Liver (tissue), 8 donors: ENCODE measurements at regions not wholly inside any gene's neighbourhood (a gene's known extent, or its start where the extent isn't known, plus 50 kb on each side); places are given as distances from the start of the nearest gene placed in this dataset.

Source experiments
- DNase-seq: peaks from one replicate; pipeline ENCODE4 v3.0.0-alpha.2; 2017; ENCODE audit warnings: low spot score
- H3K27ac ChIP-seq, 2 donors: one replicate each; pipeline ENCODE4 v1.7.0; 2013; ENCODE audit warnings: inconsistent platforms in 2 of 2, low read length in 2 of 2, control low read depth in 1 of 2, low read depth in 1 of 2, mild to moderate bottlenecking in 1 of 2
- H3K27me3 ChIP-seq, 4 donors: one replicate each; pipeline versions ENCODE4 v1.6.1 to v1.7.0; 2013; ENCODE audit warnings: low read length in 3 of 4, inconsistent platforms in 1 of 4, mild to moderate bottlenecking in 1 of 4, moderate library complexity in 1 of 4; ENCODE audit not compliant: control insufficient read depth in 4 of 4, insufficient read depth in 4 of 4
- H3K36me3 ChIP-seq, 4 donors: one replicate each; pipeline versions ENCODE4 v1.6.1 to v1.7.0; 2013; ENCODE audit warnings: low read length in 3 of 4, mild to moderate bottlenecking in 3 of 4, low read depth in 1 of 4, moderate library complexity in 1 of 4; ENCODE audit not compliant: control insufficient read depth in 4 of 4, insufficient read depth in 3 of 4
- H3K4me1 ChIP-seq, 4 donors: one replicate each; pipeline versions ENCODE4 v1.6.1 to v1.7.0; 2013; ENCODE audit warnings: low read length in 3 of 4, mild to moderate bottlenecking in 3 of 4, moderate library complexity in 1 of 4; ENCODE audit not compliant: control insufficient read depth in 4 of 4, insufficient read depth in 4 of 4
- H3K4me3 ChIP-seq, 3 donors: one replicate each; pipeline versions ENCODE4 v1.6.1 to v1.7.0; 2013; ENCODE audit warnings: low read length in 3 of 3, control low read depth in 1 of 3, low read depth in 1 of 3, mild to moderate bottlenecking in 1 of 3
- H3K9ac ChIP-seq, 2 donors: one replicate each; pipeline ENCODE4 v1.7.0; 2013; ENCODE audit warnings: low read length in 2 of 2, mild to moderate bottlenecking in 2 of 2, moderate library complexity in 2 of 2, control low read depth in 1 of 2, low read depth in 1 of 2
- H3K9me3 ChIP-seq, 4 donors: one replicate each; pipeline versions ENCODE4 v1.6.1 to v1.7.0; 2013; ENCODE audit warnings: low read length in 3 of 4; ENCODE audit not compliant: control insufficient read depth in 4 of 4
- EGR1 ChIP-seq, 2 donors: IDR thresholded peaks; 2 replicates each; pipeline ENCODE4 v1.6.1; 2016 to 2018; ENCODE audit warnings: antibody characterized with exemption in 2 of 2, low read depth in 2 of 2
- FOXA1 ChIP-seq: IDR thresholded peaks from 2 replicates; pipeline ENCODE4 v1.6.1; 2016; ENCODE audit warnings: antibody characterized with exemption
- FOXA2 ChIP-seq: IDR thresholded peaks from 2 replicates; pipeline ENCODE4 v1.6.1; 2016; ENCODE audit warnings: antibody characterized with exemption
- GABPA ChIP-seq, 2 donors: IDR thresholded peaks in 1 of 2; conservative IDR thresholded peaks in 1 of 2; 2 replicates each; pipeline ENCODE4 v1.6.1; 2016; ENCODE audit warnings: antibody characterized with exemption in 2 of 2, mild to moderate bottlenecking in 1 of 2, moderate library complexity in 1 of 2
- HNF4A ChIP-seq, 2 donors: conservative IDR thresholded peaks; 2 replicates each; pipeline ENCODE4 v1.6.1; 2016; ENCODE audit warnings: antibody characterized with exemption in 2 of 2, mild to moderate bottlenecking in 2 of 2
- HNF4G ChIP-seq: IDR thresholded peaks from 2 replicates; pipeline ENCODE4 v1.6.1; 2016; ENCODE audit warnings: antibody characterized with exemption
- JUND ChIP-seq, 2 donors: IDR thresholded peaks; 2 replicates each; pipeline ENCODE4 v1.6.1; 2016; ENCODE audit warnings: antibody characterized with exemption in 2 of 2
- NR2F2 ChIP-seq: IDR thresholded peaks from 2 replicates; pipeline ENCODE4 v1.6.1; 2016; ENCODE audit warnings: antibody characterized with exemption
- RAD21 ChIP-seq, 2 donors: IDR thresholded peaks; 2 replicates each; pipeline ENCODE4 v1.6.1; 2016; ENCODE audit warnings: antibody characterized with exemption in 2 of 2, mild to moderate bottlenecking in 2 of 2
- RXRA ChIP-seq, 2 donors: IDR thresholded peaks; 2 replicates each; pipeline ENCODE4 v1.6.1; 2017 to 2018; ENCODE audit warnings: antibody characterized with exemption in 2 of 2, mild to moderate bottlenecking in 1 of 2
- SP1 ChIP-seq: IDR thresholded peaks from 2 replicates; pipeline ENCODE4 v1.6.1; 2018; ENCODE audit warnings: antibody characterized with exemption, mild to moderate bottlenecking
- TAF1 ChIP-seq: conservative IDR thresholded peaks from 2 replicates; pipeline ENCODE4 v1.6.1; 2016; ENCODE audit warnings: antibody characterized with exemption, mild to moderate bottlenecking
- YY1 ChIP-seq: IDR thresholded peaks from 2 replicates; pipeline ENCODE4 v1.6.1; 2016; ENCODE audit warnings: antibody characterized with exemption, mild to moderate bottlenecking
- WGBS: extraction: QIAGEN DNeasy Blood & Tissue Kit; methylation state at CpG from one replicate; pipeline ENCODE4 v1.1.7; 2013; 5-methylcytosine and 5-hydroxymethylcytosine counted together
- TF ChIP-seq, protein P1 (sequence below): IDR thresholded peaks from 2 replicates; pipeline ENCODE4 v1.6.1; 2016; ENCODE audit warnings: antibody characterized with exemption
- TF ChIP-seq, protein P2 (sequence below): IDR thresholded peaks from 2 replicates; pipeline ENCODE4 v1.6.1; 2016; ENCODE audit warnings: antibody characterized with exemption
- TF ChIP-seq, protein P3 (sequence below): IDR thresholded peaks from 2 replicates; pipeline ENCODE4 v1.6.1; 2016; ENCODE audit warnings: antibody characterized with exemption
- TF ChIP-seq, protein P4 (sequence below): fragments of 150-350 bp; IDR thresholded peaks from 2 replicates; pipeline ENCODE4 v1.5.1; 2017; ENCODE audit warnings: improper control_type of control experiment, low read depth, low read length; ENCODE audit not compliant: missing input control
- donor health status: healthy.
- donor health status: healthy.
- donor health status: healthy.
- donor health status: healthy.
- donor health status: healthy.

DNA sequence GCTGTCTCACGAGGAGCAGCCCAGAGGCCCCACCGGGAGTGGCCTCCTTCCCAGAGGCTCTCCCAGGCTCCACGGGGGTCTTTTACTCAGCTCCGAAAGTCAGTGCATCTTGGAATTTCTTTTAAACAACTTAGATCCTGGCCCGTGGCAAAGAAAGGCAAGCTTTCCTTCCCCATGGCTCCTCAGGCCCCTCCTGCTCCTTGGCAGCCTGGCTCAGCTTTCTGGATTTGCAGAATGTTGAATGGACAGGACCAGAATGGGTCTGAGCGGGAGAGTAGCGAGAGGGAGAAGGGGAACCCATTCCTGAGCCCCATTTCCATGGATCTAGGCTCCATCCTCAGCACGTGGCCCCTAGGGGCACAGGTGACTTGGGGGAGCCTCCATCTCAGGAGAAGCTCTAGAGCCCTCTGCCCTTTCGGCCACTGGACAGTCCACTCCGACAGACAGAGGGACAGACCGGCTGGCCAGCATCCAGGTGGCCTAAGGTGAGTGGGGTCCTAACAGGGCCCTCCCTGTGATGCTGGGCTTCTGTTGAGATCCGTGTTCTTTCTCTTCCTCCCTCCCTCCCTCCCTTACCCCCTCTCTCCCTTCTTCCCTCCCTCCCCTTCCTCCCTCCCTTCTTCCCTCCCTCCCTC, 173.9 kb upstream of the PPP1R26 start:
- Histone ChIP-seq H3K9me3 (no peaks in the 10 kb centered on the region), H3K27ac (no peak overlapping the region), H3K27me3 (peaks cover 0 to 10% (median under 1%) of the 10 kb centered on the region in 4 donors), H3K36me3 (no peaks in the 10 kb centered on the region), H3K4me3 (no peak overlapping the region), H3K4me1 (no peaks in the 10 kb centered on the region), H3K9ac (no peak overlapping the region)
- TF ChIP-seq FOXA1 (no peak), GABPA (IDR thresholded peaks at IDR 0.05 in 1 of 2, conservative IDR thresholded peaks at IDR 0.05 in 1 of 2) (no peak), HNF4G (no peak), NR2F2 (no peak)
- TF ChIP-seq, protein P1, sequence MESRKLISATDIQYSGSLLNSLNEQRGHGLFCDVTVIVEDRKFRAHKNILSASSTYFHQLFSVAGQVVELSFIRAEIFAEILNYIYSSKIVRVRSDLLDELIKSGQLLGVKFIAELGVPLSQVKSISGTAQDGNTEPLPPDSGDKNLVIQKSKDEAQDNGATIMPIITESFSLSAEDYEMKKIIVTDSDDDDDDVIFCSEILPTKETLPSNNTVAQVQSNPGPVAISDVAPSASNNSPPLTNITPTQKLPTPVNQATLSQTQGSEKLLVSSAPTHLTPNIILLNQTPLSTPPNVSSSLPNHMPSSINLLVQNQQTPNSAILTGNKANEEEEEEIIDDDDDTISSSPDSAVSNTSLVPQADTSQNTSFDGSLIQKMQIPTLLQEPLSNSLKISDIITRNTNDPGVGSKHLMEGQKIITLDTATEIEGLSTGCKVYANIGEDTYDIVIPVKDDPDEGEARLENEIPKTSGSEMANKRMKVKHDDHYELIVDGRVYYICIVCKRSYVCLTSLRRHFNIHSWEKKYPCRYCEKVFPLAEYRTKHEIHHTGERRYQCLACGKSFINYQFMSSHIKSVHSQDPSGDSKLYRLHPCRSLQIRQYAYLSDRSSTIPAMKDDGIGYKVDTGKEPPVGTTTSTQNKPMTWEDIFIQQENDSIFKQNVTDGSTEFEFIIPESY = no peak
- no peak for DNase-seq
- WGBS = 66% methylated on average over 12 of the region's 12 CpGs

DNA sequence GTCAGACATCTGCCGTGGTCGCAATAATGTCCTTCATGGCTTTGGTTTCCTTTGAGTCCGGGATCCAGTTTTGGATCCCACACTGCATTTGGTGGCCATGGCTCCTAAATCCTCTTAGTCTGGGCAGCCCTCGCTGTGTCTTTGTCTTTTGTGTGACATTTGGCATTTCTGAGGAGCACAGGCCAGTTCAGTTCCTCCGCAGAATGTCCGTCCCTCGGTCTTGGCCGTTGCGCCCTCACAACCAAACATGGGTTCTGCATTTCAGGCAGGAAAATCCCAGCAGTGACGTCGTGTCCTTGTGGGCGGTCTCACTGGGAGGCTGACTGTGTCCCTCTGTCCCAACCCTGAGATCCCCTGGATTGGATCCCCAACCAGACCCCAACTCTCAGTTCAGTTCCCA, 172.9 kb upstream of the PPP1R26 start:
- H3K4me3 ChIP-seq = no peak overlapping the region
- no peak for DNase-seq
- no peak overlapping the region for H3K27ac ChIP-seq
- H3K27me3 ChIP-seq = peaks cover 0 to 10% (median 0%) of the 10 kb centered on the region in 4 donors
- no peak overlapping the region for H3K9ac ChIP-seq
- TF ChIP-seq, protein P2, sequence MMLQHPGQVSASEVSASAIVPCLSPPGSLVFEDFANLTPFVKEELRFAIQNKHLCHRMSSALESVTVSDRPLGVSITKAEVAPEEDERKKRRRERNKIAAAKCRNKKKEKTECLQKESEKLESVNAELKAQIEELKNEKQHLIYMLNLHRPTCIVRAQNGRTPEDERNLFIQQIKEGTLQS = no peak
- TF ChIP-seq JUND (IDR thresholded peaks at IDR 0.05) = no peak
- no peak for TF ChIP-seq RAD21 (IDR thresholded peaks at IDR 0.05)
- TF ChIP-seq FOXA1 = no peak
- no peak for TF ChIP-seq HNF4G
- no peak for TF ChIP-seq SP1
- TF ChIP-seq HNF4A (conservative IDR thresholded peaks at IDR 0.05) = no peak
- TF ChIP-seq, protein P3, sequence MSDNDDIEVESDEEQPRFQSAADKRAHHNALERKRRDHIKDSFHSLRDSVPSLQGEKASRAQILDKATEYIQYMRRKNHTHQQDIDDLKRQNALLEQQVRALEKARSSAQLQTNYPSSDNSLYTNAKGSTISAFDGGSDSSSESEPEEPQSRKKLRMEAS = no peak
- TF ChIP-seq EGR1 (IDR thresholded peaks at IDR 0.05; ENCODE audit: low read depth in 2 of 2) = no peak
- no peak for TF ChIP-seq FOXA2
- 80% methylated on average over 12 of the region's 12 CpGs for WGBS
- no peaks in the 10 kb centered on the region for H3K4me1 ChIP-seq
- H3K36me3 ChIP-seq = no peaks in the 10 kb centered on the region
- H3K9me3 ChIP-seq = no peaks in the 10 kb centered on the region

DNA sequence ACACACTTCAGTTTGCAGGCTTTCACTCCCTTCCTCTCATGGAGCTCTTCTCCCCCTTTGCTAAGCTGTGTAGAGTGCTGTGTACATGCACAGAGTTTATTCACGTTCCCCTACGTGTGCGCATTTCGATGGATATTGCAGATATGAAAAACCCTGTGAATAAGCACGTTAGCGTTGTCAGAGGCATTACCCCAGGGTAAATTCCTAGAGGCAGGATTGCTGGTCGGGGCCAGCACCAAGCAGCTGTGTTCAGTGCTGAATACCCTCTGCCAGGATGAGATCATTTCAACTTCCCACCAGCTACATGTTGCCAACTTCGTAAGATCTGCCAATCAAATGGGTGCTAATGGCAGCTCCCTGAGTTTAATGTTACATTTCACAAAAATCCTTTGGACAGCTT, 172.3 kb upstream of the PPP1R26 start:
- H3K27me3 ChIP-seq = peaks cover 0 to 10% (median 0%) of the 10 kb centered on the region in 4 donors
- no peak overlapping the region for H3K4me3 ChIP-seq
- no peak for DNase-seq
- WGBS = 77% methylated on average over 8 of the region's 8 CpGs
- H3K36me3 ChIP-seq = no peaks in the 10 kb centered on the region
- no peak overlapping the region for H3K9ac ChIP-seq
- H3K4me1 ChIP-seq = no peaks in the 10 kb centered on the region
- peaks cover 0 to 5% (median 0%) of the 10 kb centered on the region in 4 donors for H3K9me3 ChIP-seq
- H3K27ac ChIP-seq = no peak overlapping the region
- TF ChIP-seq NR2F2 = no peak
- TF ChIP-seq YY1 = no peak
- no peak for TF ChIP-seq HNF4A (conservative IDR thresholded peaks at IDR 0.05)
- no peak for TF ChIP-seq TAF1
- TF ChIP-seq RXRA (IDR thresholded peaks at IDR 0.05) = no peak
- TF ChIP-seq, protein P1 = no peak
- TF ChIP-seq FOXA1 = no peak
- TF ChIP-seq, protein P4, sequence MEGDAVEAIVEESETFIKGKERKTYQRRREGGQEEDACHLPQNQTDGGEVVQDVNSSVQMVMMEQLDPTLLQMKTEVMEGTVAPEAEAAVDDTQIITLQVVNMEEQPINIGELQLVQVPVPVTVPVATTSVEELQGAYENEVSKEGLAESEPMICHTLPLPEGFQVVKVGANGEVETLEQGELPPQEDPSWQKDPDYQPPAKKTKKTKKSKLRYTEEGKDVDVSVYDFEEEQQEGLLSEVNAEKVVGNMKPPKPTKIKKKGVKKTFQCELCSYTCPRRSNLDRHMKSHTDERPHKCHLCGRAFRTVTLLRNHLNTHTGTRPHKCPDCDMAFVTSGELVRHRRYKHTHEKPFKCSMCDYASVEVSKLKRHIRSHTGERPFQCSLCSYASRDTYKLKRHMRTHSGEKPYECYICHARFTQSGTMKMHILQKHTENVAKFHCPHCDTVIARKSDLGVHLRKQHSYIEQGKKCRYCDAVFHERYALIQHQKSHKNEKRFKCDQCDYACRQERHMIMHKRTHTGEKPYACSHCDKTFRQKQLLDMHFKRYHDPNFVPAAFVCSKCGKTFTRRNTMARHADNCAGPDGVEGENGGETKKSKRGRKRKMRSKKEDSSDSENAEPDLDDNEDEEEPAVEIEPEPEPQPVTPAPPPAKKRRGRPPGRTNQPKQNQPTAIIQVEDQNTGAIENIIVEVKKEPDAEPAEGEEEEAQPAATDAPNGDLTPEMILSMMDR = no peak
- TF ChIP-seq, protein P2 = no peak
- TF ChIP-seq EGR1 (IDR thresholded peaks at IDR 0.05; ENCODE audit: low read depth in 2 of 2) = no peak
- TF ChIP-seq FOXA2 = no peak
- no peak for TF ChIP-seq RAD21 (IDR thresholded peaks at IDR 0.05)
- TF ChIP-seq, protein P3 = no peak
- no peak for TF ChIP-seq SP1
- TF ChIP-seq HNF4G = no peak
